ELR (cell line): ENCODE measurements at regions not wholly inside any gene's neighbourhood (a gene's known extent, or its start where the extent isn't known, plus 50 kb on each side); places are given as distances from the start of the nearest gene placed in this dataset.

Experiments used
- DNase-seq: peaks from one replicate; pipeline ENCODE4 v3.0.0-alpha.2; 2015; ENCODE audit warnings: low read depth

DNA sequence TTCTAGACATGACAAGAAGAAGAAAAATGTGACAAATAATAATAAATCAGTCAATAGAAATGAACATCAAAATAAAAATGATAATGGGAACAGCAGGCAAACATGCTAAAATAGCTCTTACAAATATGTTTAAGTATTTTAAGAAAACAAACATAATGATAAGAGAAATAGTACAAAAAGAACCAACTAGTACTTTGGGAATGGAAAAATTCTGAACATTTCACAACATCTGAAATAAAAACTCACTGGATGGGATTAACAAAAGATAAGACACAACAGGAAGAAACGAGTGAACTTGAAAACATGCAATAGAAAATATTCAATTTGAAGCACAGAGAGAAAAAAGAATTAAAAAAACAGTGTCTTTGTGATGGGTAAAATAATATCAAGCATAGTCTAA, 115.2 kb upstream of the TSPAN2 start:
- no peak for DNase-seq

DNA sequence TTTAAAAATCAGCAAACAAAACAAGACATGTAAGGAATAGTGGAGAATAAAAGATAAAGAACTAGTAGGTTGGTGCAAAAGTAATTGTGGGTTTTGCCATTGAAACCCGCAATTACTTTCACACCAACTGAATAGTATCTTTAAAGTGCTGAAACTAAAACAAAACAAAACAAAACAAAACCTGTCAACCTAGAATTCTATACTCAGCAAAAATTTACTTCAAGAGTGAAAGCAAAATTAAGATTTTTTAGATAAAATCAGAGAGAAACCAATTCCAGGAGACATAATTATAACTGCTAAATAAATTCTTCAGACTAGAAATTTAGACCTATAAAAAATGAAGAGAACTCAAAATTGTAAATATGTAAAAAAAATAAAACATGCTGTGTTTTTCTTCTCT, 114.0 kb upstream of the TSPAN2 start:
- no peak for DNase-seq

DNA sequence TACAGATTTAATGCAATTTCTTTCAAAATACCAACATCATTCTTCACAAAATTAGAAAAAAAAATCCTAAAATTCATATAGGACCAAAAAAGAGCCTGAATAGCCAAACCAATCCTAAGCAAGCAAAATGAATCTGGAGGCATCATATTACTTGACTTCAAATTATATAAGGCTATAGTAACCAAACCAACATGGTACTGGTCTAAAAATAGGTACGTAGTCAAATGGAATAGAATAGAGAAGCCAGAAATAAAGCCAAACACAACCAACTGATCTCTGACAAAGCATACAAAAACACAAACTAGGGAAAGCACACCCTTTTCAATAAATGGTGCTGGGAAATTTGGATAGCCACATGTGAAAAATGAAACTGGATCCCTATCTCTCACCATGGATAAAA, 112.3 kb upstream of the TSPAN2 start:
- no peak for DNase-seq

DNA sequence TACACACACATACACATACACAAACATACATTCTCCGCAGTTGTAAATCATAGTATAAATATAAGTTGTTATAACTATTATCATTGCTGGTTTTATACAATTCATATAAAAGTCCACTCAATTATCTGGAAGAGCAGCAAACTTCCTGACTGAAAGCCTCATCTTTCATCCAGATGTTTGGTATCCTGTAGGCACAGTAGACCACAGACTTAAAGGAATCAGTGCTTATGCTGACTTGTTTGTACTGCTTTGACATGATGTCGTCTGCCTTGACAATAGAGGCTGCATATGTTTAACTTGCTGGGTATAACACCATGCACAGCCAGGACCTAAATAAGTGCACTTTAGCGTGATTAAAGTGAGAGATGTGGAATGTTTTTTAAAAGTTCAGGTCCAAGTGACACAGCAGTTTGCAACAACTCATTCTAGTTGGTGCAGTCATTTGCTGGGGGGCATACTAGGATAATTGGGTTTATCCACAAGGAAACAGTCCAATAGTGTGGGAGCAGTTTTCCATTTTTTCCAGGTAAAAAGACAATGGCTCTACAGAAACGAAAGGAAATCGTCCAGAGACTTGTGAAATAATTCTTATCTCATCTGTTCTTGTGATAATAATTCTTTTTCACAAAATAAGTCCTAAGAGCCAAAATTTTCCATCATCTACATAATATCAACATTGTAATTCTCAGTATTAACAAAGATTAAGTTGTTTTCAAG, 110.3 kb upstream of the TSPAN2 start:
- no peak for DNase-seq

DNA sequence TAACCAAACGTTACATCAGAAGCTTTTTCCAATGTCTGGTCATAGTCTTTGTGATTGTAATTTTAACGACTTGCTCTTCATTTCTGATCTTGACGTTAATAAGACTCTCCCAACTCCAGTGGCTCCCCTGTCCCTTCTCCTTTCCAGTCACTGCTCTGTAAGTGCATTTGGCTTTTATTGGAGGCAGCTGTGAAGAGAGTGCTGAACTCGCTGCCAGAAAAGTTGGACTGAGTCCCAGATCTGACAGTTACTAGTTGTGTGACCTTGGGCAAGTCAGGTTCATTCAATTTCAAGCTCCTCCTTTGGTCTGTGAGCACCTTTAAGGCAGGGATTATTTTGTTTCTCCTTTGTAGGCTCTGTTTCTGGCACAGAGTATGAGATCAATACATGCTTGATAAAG, 109.6 kb upstream of the TSPAN2 start:
- peak; percentile 20 for DNase-seq

DNA sequence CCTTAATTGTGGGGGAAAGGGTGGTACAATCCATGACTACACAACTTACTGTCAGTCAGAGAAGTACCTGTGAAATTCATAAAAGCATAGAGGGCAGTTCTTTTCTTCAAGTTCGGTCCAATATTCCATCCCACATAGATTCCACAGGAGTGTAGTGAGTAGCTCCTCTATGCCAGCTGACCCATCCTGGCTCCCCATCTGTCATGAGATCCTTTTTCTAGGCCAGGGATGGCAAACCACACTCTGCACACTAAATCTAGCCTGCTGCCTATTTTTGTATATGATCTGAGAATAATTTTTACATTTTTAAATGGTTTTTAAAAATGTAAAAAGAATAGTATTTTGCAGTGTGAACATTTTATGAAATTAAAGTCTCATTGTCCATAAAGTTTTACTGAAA, 107.0 kb upstream of the TSPAN2 start:
- DNase-seq: no peak

DNA sequence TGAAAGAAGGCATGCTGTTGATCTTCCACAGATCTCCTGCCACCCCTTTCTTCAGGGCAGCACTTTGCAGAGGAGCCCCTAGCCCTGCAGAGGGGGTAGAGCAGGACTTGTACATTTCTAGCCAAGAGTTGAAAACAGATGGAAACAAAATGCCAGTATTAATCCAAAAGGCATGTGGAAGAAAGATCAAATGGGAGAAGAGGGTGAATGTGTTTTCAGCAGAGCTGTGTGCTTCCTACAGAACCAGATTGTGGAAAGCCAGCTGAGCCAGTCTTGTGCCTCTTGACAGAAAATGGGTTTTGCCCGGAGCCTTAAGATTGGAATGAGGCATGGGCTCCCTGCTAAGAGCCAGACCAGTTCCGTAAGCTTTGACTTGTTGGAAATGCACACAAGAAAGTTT, 105.2 kb upstream of the TSPAN2 start:
- no peak for DNase-seq

DNA sequence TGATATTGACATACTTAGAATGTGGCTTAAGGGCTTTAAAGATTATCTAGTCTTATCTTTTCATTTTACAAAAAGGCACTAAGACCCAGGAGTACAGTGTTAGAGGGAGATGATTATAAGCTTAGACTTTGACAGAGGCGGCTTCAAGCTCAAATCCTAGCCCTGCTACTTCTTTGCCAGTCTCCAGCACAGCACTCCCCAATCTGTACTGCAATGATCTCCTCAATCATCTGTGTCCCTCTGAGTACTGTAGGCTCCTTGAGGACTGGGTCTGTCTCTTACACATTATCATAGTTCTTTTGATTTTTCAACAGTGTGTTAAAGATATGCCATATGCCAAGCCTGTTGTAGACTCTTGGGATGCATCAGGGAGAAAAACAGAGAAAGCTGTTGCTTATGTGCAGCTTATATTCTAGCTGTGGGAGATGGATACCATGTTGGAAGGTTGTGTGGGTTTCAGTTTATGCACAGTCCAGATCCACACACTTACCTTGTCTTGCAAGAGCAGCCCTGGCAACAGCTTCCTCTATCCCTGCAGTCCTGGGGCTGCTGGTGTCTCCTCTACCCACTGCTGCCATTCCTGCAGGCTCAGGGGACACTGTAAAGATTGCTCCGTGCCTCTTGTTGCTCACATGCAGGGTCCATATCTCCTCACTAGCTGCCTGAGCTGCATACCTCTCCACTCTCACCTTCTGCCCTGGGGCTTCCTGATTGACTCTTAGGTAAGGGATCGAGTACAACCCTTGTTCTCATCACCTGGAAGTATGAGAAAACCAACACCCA, 103.9 kb upstream of the TSPAN2 start:
- DNase-seq: no peak

DNA sequence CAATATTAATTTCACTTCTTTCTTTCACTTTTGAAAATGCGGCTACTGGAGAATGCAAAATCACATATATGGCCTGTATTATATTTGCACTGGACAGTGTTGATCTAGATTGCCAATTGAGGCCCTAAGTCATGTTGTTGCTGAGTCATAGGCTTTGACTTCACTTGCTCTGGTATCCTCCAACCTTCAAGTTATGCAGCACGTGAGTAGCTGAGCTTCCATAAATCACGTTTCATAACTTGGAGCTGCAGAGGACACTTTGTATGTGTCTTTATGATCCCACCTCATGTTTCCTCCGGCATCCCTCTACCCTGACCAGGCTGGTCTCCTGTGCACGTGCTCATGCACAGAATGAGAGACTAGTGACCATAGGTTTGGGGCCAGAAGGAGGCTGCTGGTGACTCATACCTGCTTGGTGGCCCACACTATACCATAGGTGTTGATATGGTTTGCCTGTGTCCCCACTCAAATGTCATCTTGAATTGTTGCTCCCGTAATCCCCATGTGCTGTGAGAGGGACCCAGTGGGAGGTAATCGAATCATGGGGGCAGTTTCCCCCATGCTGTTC, 103.0 kb upstream of the TSPAN2 start:
- DNase-seq: no peak

DNA sequence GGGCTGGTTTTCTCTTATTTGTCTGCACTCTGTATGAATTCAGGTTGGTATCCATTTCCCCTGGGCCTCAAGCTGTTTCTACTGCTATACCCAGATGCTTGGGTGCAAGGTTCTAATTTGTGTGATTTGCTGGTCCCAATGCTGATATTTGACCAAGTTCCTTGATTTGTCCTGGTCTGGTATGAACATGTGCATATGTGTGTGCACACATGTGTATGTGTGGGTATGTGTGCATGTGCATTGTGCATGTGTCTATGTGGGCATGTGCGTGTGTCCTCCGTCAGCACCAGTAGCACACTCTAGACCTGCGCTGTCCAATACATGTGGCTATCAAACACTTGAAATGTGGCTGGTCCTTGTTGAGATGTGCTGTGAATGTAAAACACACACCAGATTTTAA, 102.4 kb upstream of the TSPAN2 start:
- no peak for DNase-seq

DNA sequence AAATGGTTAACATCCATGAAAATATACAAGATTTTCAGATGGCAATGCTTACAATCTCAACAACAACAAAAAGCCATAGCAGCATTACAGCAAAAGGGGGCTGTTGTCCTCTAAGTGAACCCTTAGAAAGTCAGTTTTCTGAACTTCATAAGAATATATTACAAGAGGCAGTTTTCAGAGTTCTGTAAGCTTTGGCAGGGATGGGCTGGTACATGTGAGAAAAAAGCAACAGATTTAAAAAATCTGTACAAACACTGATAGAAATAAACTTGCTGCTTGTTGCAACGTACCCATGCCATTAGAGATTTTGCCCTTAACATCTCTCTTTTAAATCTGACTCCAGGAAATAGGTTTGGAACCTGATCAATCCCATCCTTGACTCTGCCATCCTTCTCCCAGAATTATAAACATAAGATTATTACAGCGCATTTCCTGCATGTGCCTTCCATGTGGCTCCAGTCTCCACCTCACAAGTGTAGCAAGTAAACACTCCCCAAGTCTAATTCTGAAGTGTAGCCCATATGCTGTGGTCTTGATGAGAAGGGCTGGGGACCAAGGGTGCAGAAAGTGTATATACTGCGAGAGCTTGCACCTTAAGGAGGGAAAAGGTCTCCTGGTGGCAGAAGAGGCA, 101.4 kb upstream of the TSPAN2 start:
- DNase-seq: no peak

DNA sequence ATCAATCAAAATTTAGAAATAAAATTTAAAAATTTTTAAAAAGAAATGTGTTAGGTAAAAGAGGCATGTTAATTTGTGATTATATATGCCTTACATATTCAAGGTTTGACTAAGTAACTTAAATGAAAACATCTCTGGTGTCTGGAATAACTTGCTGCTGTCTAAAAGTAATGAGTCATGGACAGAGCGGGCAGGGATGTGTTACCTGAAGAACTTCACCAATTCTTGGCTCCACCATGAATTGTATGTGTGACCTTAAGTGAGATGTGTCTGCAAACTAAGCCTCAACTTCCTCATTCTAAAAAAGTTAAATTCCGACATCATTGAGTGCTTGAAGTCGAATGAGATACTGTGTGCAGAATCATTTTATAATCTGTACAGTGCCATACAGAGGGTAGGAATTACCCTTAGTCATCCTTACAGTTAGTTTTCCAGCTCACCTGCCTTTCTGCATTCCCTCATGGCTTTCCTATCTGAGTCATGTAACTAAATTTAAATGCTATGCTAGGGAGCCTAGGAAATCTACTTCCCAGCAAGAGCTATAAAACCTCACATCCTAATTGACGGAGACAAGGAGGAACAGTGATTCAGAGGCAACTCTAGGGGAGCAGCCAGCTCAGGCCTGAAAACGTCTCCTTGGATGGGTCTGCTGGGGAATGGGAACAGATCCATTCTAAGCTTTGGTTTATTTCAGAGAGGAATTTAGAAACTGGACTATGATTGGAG, 100.7 kb upstream of the TSPAN2 start:
- DNase-seq: peak; percentile 96

DNA sequence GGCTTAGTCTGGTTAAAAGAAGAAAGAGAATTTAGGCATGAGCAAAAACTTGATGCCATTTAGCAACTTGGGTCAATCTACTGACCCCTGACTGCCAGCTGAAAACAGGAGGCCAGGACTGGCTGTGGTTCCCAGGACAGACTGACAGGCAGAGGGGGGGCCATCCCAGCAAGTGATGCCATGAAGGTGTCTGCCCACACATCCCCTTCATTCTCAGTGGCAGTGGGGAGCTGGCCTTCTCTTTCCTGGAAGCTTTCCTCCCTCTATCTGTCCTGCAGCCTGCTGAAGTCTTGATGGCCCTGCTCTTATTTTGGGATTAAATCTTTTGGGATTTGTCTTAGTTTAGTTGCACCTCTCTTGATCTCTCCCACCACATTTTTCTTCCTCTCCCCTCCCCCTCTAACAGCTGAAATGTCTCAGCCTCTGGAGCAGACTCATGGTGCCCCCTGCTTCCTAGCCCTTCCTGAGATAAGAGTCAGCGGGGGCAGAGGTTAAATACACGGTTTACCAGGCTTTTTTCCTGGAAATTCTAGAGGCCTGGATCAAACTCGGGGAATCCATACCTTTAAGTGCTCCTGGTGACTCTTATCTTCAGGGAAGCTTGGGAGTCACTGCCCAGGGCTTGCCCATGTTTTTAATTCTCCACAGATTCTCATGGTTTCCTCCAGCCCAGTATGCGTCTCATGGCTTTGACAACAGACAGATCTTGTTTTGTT, 99.5 kb upstream of the TSPAN2 start:
- DNase-seq: no peak

DNA sequence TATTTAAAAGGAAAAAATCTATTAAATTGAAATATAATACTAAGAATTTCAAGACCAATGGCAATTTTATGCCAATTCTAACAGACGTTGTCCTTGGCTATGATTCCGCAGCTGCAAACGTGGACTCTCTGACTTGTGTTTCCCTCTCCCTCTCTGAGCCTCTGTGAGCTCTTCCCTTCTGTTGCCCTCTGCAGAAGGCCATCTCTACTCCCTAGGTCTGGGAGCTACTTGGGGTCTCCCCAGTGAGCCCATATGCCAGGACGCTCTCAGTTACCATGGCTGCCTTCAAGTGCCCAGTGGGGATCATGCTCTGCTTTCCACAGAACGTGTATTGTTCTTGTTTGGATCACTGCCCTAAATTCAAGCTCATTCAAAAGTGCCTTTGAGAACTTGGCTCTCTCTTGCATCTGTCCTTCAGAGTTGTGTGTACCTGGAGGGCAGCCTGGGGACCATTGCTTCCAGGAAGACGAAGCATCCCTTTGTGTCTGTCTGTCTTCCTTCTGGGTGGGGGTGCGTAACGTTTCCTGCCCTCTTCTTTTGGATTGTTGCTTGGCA, 97.5 kb upstream of the TSPAN2 start:
- no peak for DNase-seq

DNA sequence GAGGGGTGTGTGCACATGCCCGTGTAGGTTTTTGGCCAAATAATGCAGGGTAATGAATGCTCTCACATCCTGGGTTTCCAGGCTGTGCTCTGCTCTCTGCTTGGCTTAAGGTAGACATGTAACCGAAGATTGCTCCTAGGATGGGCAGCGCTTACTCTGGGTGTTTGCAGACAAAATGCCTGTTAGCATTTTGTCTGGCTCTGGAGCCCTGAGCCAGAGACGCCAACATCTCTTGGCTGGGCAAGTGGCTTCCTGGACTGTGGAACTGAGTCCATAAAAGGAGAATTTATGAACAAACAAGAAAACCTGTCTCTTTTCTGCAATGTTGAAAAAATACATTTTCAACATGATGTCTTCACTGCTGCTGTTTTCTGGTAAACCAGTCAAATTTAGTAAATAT, 96.0 kb upstream of the TSPAN2 start:
- DNase-seq: no peak

DNA sequence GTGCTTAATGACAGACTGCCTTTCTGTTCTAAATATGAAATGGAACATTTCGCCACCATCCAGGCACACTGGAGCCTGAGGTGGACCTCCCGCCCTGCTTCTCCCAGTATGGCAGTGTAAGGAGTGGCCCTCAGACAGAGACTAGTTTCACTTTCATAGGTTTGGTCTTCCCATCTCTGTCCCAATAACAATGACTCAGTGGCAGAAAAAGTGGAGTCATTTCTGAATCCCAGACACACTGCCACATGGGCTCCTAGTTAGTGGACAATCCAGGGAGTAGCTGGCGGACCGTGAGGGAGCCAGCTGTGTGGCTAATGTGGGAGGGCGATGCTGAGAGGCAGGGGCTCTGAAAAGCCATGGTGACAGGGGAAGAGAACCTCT, 95.6 kb upstream of the TSPAN2 start:
- peak; percentile 86 for DNase-seq

DNA sequence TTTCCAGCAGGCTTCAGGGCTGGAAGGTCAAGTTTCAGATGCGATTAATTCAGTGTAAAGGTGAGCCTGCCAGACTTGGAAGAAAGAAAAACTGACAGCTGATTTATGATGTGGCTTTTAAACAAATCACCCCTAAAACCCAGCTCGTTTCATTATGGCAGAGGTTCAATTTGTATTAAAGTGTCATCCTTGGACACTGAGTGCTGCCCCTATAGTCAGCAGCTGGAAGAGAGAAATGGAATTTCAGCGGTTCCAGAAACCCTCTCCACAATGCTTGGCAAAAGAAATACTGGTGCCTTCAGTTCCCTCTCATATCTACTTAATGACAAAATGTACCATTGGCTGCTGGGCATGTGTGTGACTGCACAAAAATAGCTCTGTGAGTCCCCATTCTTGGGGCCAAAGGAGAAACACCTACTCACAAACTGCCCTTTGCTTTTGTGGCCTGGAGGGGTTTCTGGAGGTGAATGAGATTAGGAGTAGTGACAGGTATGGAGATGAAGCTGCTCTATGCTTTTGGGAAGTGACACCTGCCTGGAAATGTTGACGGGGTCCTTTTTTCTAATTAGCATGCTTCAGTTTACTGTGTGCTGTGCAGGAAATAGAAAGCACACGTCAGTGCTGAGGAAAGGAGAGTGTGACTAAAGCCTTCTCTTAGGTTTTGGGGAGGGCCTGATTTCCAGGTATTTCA, 95.1 kb upstream of the TSPAN2 start:
- DNase-seq: peak; percentile 23

DNA sequence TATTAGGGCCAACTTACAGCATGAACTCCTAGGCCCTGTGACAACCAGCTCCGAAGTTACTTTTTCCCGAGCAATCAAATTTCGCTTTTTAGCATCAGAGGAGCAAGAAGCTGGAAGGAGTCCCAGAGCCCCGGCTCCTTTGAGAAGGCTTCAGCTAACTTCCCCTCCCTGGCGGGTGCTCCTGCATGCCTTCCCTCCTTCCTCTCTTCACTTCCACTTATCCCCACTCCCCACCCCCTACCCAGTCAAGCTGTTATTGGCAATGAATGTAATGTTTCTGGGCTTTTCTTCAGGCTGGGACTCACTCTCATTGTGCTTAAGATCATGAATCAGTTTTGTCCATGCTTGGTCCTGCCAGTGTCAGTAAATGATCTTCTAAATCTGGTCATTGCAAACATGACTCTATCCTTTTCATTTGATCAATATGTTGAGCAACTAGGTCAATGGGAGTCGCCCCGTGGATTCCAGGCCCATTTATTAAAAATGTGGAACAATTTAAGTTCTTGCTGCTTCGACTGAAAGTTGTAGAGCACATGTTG, 94.5 kb upstream of the TSPAN2 start:
- DNase-seq: no peak

DNA sequence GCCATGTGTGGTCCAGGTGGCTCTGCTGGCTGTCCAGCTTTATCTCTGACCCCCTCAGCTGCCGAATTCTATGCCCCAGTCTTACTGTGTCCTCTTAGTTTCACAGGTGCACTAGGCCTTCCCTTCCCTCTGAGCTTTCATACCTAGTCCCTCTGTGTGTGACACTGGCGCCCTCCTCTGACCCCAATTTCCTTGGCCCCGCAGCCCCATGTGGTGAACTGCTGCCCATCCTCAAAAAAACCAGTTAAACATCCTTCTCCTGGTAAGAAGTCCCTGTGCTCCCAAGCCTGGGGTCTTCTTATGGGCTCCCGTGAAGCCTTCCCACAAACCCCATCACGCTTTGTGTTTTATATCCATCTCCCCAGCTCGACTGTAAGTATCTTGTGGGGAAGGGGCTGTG, 93.9 kb upstream of the TSPAN2 start:
- DNase-seq: no peak

DNA sequence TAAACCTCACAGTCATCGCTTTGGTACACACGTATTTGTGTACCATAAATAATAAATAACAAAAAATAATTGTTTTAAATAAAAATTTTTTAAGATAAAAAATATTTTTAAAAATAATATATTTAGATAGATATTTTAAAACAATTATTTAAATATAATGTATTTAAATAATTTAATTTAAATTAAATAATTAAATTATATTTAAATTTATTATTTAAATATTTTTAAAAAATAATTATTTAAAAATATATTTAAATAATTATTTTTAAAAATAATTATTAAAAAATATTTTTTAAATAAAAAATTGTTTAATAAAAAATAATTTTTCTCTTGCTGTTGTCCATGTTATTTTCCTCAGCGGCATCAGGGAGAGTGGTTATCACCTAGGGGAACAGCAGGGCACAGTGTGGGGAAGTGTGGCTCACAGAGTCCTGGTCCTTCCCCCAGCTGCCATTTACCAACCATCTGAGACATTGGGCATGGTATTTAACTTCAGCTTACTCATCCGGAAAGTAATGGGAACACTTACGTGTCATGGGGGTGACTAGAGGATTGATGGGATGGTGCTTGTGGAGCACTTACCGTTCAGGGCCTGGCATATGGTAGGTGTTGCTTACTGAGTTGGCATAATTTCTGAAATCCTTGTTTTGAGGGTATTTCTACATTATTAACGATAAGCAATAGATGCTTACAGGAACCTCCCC, 92.9 kb upstream of the TSPAN2 start:
- DNase-seq: peak; percentile 88
